ENCODE measurements at regions not wholly inside any gene's neighbourhood (a gene's known extent, or its start where the extent isn't known, plus 50 kb on each side); places are given as distances from the start of the nearest gene placed in this dataset.

DNA sequence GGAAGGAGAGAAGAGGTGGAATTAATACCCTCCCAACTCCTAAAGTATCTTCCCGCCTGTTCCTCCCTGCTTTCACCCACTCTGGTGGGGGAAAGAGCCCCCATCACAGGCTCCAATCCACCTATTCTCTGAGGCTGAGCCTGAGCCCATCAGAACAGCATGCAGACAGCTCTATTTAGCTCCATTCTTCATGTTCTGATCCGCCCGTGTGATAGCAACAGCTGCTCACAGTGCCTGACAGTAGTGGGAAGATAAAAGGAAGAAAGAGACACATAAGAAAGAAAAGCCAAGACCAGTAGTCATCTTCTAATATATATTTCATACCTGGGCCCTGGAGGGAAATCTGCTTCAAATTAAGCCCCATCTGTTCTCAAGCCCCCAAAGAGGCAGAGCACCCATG lies 80.3 kb upstream of the AKIP1 start:
- no peak for DNase-seq (ENCODE audit: low read depth, low spot score)
- H3K4me3 ChIP-seq (ENCODE audit: low read depth, low read length): no peak overlapping the region
- no peak for TF ChIP-seq CTCF (IDR thresholded peaks at IDR 0.05; ENCODE audit: low read depth, low read length)
- in situ Hi-C loops (cut with HindIII; ENCODE audit: low sequenced_read_pairs): no loop called here

DNA sequence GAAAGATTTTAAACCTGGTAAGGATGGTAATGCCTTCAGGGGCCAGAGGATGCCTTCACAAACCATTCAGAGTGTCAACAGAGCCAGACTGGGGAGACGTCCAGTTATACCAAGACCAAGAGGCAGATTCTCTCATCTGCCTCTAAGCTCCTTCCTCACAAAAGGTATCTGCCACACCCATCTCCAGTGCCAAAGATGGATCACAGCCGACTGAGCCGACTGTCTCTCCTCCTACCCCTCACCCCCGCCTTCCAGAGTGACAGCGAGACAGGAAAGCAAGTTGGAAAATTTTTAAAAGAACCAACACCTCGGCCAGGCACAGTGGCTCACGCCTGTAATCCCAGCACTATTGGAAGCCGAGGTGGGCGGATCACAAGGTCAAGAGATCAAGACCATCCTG lies 79.1 kb upstream of the AKIP1 start:
- TF ChIP-seq CTCF (IDR thresholded peaks at IDR 0.05; ENCODE audit: low read depth, low read length): no peak
- in situ Hi-C loops (cut with HindIII; ENCODE audit: low sequenced_read_pairs): no loop called here
- no peak for DNase-seq (ENCODE audit: low read depth, low spot score)
- no peak overlapping the region for H3K4me3 ChIP-seq (ENCODE audit: low read depth, low read length)

- in situ Hi-C loops (cut with HindIII; ENCODE audit: low sequenced_read_pairs): no loop called here
- H3K4me3 ChIP-seq (ENCODE audit: low read depth, low read length): no peak overlapping the region
- peak; percentile 77 for DNase-seq (ENCODE audit: low read depth, low spot score)
- no peak for TF ChIP-seq CTCF (IDR thresholded peaks at IDR 0.05; ENCODE audit: low read depth, low read length)
Observed at GRCh38 chr11:8832571-8833260, 78.3 kb upstream of the AKIP1 start.

GRCh38 chr11:8833568-8834315 lies 77.2 kb upstream of the AKIP1 start:
- DNase-seq (ENCODE audit: low read depth, low spot score): peak; percentile 62
- H3K4me3 ChIP-seq (ENCODE audit: low read depth, low read length): no peak overlapping the region
- in situ Hi-C loops (cut with HindIII; ENCODE audit: low sequenced_read_pairs): no loop called here
- no peak for TF ChIP-seq CTCF (IDR thresholded peaks at IDR 0.05; ENCODE audit: low read depth, low read length)

DNA sequence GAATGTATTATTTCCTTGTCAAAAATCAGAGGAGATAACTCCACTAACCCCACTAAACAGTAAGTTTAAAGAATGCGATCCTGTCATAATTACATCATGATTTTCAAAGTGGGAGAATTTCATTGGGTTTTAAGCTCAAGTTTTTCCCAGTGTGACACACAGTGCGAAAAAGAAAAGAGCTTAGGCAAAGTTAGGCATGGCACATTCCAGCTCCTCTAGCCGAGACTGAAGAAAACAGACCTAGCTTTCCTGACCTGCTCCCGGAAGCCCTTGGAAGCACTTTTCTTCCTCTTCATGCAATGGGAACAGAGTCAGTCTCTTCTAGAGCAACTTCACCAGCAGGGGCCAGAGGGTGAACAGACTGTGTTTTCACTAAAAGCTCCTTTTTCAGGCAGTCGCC lies 76.6 kb upstream of the AKIP1 start:
- TF ChIP-seq CTCF (IDR thresholded peaks at IDR 0.05; ENCODE audit: low read depth, low read length): no peak
- in situ Hi-C loops (cut with HindIII; ENCODE audit: low sequenced_read_pairs): no loop called here
- H3K4me3 ChIP-seq (ENCODE audit: low read depth, low read length): no peak overlapping the region
- no peak for DNase-seq (ENCODE audit: low read depth, low spot score)

DNA sequence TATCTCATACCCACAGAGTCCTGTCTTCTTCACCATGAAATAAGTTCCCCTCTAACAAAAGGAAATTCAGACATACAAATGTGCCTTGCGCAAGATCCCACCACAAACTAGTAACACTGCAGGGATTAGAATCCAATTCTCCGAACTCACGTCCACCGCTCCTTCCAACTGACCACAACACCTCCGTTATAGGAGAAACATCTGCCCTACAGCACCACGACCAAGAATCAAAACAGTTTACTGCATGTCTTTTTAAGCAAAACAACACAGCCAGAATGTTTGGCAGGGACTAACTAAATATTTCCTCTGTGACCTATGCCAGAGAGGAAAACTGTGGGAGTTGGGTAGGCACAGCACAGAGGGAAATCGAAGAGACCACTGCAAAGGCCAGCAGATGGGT lies 72.7 kb upstream of the AKIP1 start:
- no peak for TF ChIP-seq CTCF (IDR thresholded peaks at IDR 0.05; ENCODE audit: low read depth, low read length)
- in situ Hi-C loops (cut with HindIII; ENCODE audit: low sequenced_read_pairs): no loop called here
- DNase-seq (ENCODE audit: low read depth, low spot score): peak; percentile 82
- no peak overlapping the region for H3K4me3 ChIP-seq (ENCODE audit: low read depth, low read length)

Data from astrocyte of the spinal cord (primary cell).